A549 (cell line): ENCODE measurements at regions not wholly inside any gene's neighbourhood (a gene's known extent, or its start where the extent isn't known, plus 50 kb on each side); places are given as distances from the start of the nearest gene placed in this dataset.

Experiments
- CHD2 ChIP-seq: fragments of 150-350 bp; IDR thresholded peaks from 2 replicates; pipeline ENCODE4 v1.6.1; 2014; ENCODE audit warnings: low read length; ENCODE audit not compliant: partially characterized antibody
- EP300 ChIP-seq, 2 experiments: fragments of >200 bp; sonication (Bioruptor Twin); formaldehyde crosslinking; IDR thresholded peaks; 2 replicates in 1 of 2; 3 replicates in 1 of 2; pipeline ENCODE4 v1.6.1; 2016 to 2017
- FOXS1 ChIP-seq: fragments of 250-450 bp; sonication (Bioruptor Pico); IDR thresholded peaks from 2 replicates; pipeline ENCODE4 v1.5.0; 2020; ENCODE audit warnings: mild to moderate bottlenecking, moderate library complexity
- HDAC2 ChIP-seq: fragments of 200-600 bp; sonication (generic); IDR thresholded peaks from 2 replicates; pipeline ENCODE4 v1.6.1; 2016
- POLR2A ChIP-seq: IDR thresholded peaks from 2 replicates; pipeline ENCODE4 v1.6.1; 2012; ENCODE audit warnings: mild to moderate bottlenecking, low read length
- RAD21 ChIP-seq, 2 experiments: fragments of >200 bp in 1 of 2; sonication (Bioruptor Twin) in 1 of 2; formaldehyde crosslinking in 1 of 2; IDR thresholded peaks in 1 of 2; conservative IDR thresholded peaks in 1 of 2; 2 replicates in 1 of 2; 3 replicates in 1 of 2; pipeline ENCODE4 v1.6.1; 2012 to 2018; ENCODE audit warnings: inconsistent platforms in 1 of 2
- RCOR1 ChIP-seq: fragments of 150-350 bp; IDR thresholded peaks from 2 replicates; pipeline ENCODE4 v1.6.1; 2014; ENCODE audit warnings: antibody characterized with exemption, low read length, low read depth
- RFX5 ChIP-seq: fragments of 450-650 bp; IDR thresholded peaks from 2 replicates; pipeline ENCODE4 v1.7.1; 2014; ENCODE audit warnings: antibody characterized with exemption, mild to moderate bottlenecking, moderate library complexity
- SMC3 ChIP-seq: fragments of >200 bp; sonication (Bioruptor Twin); formaldehyde crosslinking; IDR thresholded peaks from 3 replicates; pipeline ENCODE4 v1.6.1; 2018; ENCODE audit warnings: inconsistent platforms
- TF ChIP-seq, protein P1 (sequence below): fragments of >200 bp; sonication (Bioruptor Twin); formaldehyde crosslinking; IDR thresholded peaks from 3 replicates; pipeline ENCODE4 v1.5.1; 2016
- TF ChIP-seq, protein P2 (sequence below): fragments of 200-600 bp; sonication (generic); IDR thresholded peaks from 2 replicates; pipeline ENCODE4 v1.6.1; 2016; ENCODE audit warnings: antibody characterized with exemption, mild to moderate bottlenecking, moderate library complexity
- TF ChIP-seq, protein P3 (sequence below): IDR thresholded peaks from 2 replicates; pipeline ENCODE4 v1.6.1; 2012

DNA sequence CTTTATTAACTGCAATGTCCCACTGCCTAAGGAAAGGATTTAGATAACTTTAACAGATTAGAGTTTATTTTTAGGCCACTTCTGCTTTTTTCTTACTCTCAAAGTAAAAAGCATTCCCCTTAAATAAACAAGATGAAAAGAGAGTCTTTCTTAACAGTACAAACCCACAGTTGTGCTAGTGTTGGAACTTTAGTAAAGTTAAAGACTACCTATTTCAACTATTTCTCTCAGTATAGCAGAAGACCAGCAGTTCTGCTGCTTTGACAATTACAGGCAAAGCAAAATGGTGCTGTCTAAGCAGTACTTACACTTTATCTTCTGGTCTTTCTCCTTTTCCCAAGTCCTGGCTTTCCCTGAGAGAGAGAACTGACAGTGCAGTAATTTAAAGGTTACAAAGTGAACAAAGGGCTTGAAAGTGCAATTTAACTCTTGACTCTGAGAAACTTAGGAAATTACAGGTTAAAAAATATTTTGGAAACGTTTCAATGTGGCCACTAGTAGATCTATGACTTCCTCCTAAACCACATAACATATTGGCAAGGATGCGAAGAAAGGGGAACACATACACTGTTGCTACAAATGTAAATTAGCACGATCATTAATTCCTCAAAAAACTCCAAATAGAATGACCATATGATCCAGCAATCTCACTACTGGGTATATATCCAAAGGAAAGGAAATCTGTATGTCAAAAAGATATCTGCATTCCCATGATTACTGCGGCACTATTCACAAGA is 135.4 kb upstream of the POGK start:
- TF ChIP-seq RFX5 (no peak), POLR2A (no peak), CHD2 (no peak), EP300 (IDR thresholded peaks at IDR 0.05) (no peak), RAD21 (conservative IDR thresholded peaks at IDR 0.05 in 1 of 2, IDR thresholded peaks at IDR 0.05 in 1 of 2) (no peak), RCOR1 (no peak), FOXS1 (CRISPR knock-in tag) (no peak), SMC3 (no peak), HDAC2 (no peak)
- TF ChIP-seq, protein P1, sequence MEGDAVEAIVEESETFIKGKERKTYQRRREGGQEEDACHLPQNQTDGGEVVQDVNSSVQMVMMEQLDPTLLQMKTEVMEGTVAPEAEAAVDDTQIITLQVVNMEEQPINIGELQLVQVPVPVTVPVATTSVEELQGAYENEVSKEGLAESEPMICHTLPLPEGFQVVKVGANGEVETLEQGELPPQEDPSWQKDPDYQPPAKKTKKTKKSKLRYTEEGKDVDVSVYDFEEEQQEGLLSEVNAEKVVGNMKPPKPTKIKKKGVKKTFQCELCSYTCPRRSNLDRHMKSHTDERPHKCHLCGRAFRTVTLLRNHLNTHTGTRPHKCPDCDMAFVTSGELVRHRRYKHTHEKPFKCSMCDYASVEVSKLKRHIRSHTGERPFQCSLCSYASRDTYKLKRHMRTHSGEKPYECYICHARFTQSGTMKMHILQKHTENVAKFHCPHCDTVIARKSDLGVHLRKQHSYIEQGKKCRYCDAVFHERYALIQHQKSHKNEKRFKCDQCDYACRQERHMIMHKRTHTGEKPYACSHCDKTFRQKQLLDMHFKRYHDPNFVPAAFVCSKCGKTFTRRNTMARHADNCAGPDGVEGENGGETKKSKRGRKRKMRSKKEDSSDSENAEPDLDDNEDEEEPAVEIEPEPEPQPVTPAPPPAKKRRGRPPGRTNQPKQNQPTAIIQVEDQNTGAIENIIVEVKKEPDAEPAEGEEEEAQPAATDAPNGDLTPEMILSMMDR: no peak
- TF ChIP-seq, protein P2, sequence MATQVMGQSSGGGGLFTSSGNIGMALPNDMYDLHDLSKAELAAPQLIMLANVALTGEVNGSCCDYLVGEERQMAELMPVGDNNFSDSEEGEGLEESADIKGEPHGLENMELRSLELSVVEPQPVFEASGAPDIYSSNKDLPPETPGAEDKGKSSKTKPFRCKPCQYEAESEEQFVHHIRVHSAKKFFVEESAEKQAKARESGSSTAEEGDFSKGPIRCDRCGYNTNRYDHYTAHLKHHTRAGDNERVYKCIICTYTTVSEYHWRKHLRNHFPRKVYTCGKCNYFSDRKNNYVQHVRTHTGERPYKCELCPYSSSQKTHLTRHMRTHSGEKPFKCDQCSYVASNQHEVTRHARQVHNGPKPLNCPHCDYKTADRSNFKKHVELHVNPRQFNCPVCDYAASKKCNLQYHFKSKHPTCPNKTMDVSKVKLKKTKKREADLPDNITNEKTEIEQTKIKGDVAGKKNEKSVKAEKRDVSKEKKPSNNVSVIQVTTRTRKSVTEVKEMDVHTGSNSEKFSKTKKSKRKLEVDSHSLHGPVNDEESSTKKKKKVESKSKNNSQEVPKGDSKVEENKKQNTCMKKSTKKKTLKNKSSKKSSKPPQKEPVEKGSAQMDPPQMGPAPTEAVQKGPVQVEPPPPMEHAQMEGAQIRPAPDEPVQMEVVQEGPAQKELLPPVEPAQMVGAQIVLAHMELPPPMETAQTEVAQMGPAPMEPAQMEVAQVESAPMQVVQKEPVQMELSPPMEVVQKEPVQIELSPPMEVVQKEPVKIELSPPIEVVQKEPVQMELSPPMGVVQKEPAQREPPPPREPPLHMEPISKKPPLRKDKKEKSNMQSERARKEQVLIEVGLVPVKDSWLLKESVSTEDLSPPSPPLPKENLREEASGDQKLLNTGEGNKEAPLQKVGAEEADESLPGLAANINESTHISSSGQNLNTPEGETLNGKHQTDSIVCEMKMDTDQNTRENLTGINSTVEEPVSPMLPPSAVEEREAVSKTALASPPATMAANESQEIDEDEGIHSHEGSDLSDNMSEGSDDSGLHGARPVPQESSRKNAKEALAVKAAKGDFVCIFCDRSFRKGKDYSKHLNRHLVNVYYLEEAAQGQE: no peak
- TF ChIP-seq, protein P3, sequence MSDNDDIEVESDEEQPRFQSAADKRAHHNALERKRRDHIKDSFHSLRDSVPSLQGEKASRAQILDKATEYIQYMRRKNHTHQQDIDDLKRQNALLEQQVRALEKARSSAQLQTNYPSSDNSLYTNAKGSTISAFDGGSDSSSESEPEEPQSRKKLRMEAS: no peak
